22Rv1 (cell line): ENCODE measurements at regions not wholly inside any gene's neighbourhood (a gene's known extent, or its start where the extent isn't known, plus 50 kb on each side); places are given as distances from the start of the nearest gene placed in this dataset.

Experiments used
- H3K27ac ChIP-seq: fragments of 450-650 bp; 2 replicates; pipeline ENCODE4 v1.5.1; 2017
- CTCF ChIP-seq: fragments of 450-650 bp; IDR thresholded peaks from 2 replicates; pipeline ENCODE4 v1.5.1; 2017; ENCODE audit warnings: mild to moderate bottlenecking
- ZFX ChIP-seq: fragments of 450-650 bp; IDR thresholded peaks from 2 replicates; pipeline ENCODE4 v1.6.1; 2017; ENCODE audit warnings: antibody characterized with exemption, borderline replicate concordance

- no peak overlapping the region for H3K27ac ChIP-seq
- TF ChIP-seq CTCF (no peak), ZFX (no peak)
Observed at GRCh38 chr16:7853197-7853596, 520.6 kb downstream of the RBFOX1 start.

- TF ChIP-seq CTCF (no peak), ZFX (no peak)
- no peak overlapping the region for H3K27ac ChIP-seq
Observed at GRCh38 chr16:7849841-7850240, 517.2 kb downstream of the RBFOX1 start.

- TF ChIP-seq CTCF, result no peak
- H3K27ac ChIP-seq, result no peak overlapping the region
Observed at GRCh38 chr16:7843261-7843660, 510.6 kb downstream of the RBFOX1 start.

GRCh38 chr16:7839568-7839967 lies 506.9 kb downstream of the RBFOX1 start:
- H3K27ac ChIP-seq, result no peak overlapping the region
- TF ChIP-seq CTCF, result no peak
- no peak for TF ChIP-seq ZFX

- H3K27ac ChIP-seq, result no peak overlapping the region
- TF ChIP-seq ZFX (no peak), CTCF (no peak)
Observed at GRCh38 chr16:7834771-7835431, 502.3 kb downstream of the RBFOX1 start.

GRCh38 chr16:7820816-7821215 lies 488.2 kb downstream of the RBFOX1 start:
- TF ChIP-seq ZFX, result no peak
- no peak for TF ChIP-seq CTCF
- no peak overlapping the region for H3K27ac ChIP-seq

GRCh38 chr16:7805686-7806396 lies 473.2 kb downstream of the RBFOX1 start:
- no peak overlapping the region for H3K27ac ChIP-seq
- TF ChIP-seq ZFX, result no peak
- no peak for TF ChIP-seq CTCF
